ENCODE measurements at regions not wholly inside any gene's neighbourhood (a gene's known extent, or its start where the extent isn't known, plus 50 kb on each side); places are given as distances from the start of the nearest gene placed in this dataset.

- TF ChIP-seq CTCF (IDR thresholded peaks at IDR 0.05 in 4 of 5, conservative IDR thresholded peaks at IDR 0.05 in 1 of 5) (no peak), POLR2A (IDR thresholded peaks at IDR 0.05) (no peak)
Observed at GRCh38 chr7:77482015-77482414, 55.1 kb upstream of the PTPN12 start.
